GM10847 (cell line): ENCODE measurements at regions not wholly inside any gene's neighbourhood (a gene's known extent, or its start where the extent isn't known, plus 50 kb on each side); places are given as distances from the start of the nearest gene placed in this dataset.

Experiments used
- POLR2A ChIP-seq: IDR thresholded peaks from 2 replicates; pipeline ENCODE4 v1.6.1; 2011; ENCODE audit not compliant: insufficient read length; ENCODE audit errors: extremely low read depth

DNA sequence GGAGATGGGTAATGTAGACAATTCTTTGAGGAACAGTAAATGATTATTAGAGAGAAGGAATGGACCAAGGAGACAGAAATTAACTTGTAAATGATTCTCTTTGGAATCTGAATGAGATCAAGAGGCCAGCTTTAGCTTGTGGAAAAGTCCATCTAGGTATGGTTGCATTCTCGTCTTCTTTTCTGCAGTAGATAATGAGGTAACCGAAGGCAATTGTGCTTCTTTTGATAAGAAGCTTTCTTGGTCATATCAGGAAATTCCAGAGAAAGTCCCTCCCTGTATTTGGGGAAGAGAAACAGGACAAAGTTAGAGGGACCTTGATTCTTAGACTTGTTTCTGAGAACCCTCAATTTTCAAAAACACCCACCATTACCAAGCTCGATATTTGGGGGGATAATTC lies 109.1 kb upstream of the PRSS16 start:
- TF ChIP-seq POLR2A = no peak

DNA sequence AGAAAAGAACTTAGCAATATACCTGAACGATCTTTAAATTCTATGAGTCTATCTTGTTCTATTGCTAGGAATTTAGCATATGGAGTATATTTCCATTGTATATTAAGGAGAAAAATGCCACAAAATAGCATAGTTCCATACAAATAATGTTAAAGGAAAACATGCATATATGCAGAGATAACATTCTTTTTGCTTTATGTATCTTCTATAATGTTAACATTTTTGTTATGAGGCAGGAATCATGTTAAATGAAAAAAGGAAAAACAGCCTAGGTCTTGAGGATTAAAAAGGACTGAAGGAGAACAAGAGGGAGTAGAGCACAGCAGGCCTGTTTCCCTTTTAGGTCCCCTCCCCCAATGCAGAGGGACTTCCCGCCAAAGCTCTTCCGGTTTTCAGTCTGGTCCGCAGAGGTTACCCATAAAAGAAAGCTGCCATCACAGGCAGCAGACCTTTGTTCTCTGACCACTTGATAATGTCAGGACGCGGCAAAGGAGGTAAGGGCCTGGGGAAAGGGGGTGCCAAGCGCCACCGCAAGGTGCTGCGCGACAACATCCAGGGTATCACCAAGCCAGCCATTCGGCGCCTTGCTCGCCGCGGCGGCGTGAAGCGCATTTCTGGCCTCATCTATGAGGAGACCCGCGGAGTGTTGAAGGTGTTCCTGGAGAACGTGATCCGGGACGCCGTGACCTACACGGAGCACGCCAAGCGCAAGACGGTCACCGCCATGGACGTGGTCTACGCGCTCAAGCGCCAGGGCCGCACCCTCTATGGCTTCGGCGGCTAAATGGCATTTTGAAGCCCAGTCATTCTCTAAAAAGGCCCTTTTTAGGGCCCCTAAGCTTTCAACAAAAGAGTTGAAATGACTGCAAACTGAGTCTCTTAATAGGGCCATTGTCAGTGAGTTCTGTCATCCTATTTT lies 108.4 kb upstream of the PRSS16 start:
- TF ChIP-seq POLR2A = peak; percentile 99

DNA sequence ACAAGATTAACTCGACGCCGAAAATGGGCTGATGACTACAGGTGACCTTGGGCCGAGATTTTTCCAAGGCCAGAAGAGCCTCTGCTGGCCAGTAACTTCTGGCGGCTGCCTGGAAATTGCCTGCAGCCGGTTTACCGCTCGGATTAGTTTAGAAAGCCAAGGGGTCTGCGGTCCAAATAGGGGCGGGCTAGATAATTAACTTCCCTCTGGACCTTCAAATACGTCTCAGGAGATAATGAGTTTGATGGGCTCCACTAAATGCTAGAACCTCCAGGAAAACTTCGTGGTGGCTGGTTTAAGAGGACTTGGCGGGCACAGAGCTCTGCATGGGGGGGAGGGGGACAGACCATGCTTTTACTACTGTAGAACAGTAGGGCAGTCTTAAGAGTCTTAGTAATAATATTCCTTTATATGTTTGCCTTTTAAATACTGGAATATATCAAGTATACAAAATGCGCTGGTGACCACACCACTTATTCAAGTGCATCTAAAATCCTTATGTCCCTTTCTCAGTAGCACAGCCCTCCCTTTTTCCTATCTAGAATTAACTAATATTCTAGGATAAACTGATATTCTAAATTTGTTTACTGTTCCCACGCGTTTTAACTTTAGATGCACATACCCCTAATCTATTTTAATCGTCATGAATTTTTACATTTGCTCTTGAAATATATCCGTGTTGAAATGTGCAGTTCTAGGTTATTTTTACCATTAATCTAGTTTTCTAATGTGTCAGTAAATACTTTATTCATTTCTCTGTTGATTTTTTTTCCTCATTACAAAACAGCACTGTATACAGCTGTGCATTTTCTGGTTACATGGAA lies 107.5 kb upstream of the PRSS16 start:
- TF ChIP-seq POLR2A = peak; percentile 62

DNA sequence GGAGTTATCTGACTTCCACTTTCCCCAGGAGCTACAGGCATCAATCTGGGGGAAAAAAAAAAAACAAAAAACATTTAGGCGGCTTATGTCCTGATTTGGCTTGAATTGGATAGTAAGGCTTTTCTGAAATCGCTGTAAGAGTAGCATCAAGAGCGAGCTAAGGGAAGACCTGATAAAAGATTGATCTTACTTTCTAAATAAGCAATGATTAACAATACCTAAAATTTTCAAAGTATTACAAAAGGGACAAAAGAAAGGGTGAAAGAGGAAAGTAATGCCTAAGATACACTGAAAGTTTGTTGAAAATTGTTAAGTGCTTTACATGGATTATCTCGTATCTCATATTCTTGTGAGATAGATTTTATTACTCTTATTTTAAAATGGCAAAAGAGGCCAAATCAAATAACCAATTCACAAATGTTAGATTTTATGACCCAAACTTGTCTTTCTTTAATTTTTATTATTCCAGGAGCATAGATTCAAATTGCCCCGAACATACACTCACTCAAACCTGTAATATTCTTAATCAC lies 106.4 kb upstream of the PRSS16 start:
- TF ChIP-seq POLR2A = no peak

DNA sequence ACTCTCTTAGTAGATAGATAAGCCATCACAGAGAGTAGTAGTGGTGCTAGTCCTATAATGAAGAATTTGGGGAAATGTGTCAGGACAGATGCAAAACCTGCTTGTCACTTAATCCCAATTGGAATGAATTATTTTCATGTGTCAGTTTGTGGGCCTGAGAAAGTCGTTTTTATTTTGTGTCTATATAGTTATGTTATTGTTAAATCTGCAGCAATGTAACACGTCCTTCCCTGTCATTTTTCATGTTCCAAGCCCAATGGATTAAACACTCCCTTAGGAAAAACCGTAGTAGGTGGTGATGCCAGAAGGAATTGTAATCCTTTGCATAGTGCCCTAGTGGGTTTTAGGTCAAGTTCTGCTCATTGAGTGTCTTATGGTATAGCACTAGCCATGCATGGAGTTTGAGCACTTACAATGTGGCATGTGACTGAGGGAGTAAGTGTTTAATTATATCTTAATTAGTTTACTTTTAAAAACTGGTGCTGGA lies 105.9 kb upstream of the PRSS16 start:
- no peak for TF ChIP-seq POLR2A

DNA sequence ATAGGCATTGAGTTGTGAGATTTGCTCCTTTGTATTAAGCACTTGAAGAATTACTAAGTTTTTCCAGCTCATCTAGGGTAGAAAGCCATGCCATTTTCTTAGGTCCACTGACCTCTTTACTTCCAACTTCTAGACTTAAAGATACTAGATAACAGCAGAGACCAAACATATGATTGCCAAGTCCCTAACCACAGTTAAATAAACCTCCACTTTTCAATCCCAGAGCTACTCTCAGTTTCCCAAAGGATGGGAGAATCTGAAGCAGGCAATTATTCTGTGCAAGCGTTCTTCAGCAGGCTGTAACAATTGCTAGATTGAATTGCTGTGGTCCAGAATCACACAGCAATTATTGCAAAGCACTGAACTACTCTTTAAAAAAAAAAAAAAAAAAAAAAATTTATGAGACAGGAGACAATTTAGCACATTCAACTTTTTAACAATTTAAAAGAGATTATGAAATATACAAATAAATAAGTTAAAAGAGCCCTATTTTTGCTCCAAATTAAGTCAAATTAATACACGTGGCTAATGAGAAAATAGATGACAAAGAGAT lies 104.0 kb upstream of the PRSS16 start:
- no peak for TF ChIP-seq POLR2A

DNA sequence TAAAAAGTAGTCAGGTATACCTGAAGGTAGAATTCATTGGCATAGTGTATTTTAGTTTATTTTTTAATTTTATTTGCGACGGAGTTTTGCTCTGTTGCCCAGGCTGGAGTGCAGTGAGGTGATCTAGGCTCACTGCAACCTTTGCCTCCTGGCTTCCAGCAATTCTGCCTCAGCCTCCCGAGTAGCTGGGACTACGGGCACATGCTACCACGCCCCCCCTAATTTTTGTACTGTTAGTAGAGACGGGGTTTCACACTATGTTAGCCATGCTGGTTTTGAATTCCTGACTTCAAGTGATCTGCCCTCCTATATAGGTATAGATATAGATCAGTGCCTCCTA lies 102.8 kb upstream of the PRSS16 start:
- no peak for TF ChIP-seq POLR2A

DNA sequence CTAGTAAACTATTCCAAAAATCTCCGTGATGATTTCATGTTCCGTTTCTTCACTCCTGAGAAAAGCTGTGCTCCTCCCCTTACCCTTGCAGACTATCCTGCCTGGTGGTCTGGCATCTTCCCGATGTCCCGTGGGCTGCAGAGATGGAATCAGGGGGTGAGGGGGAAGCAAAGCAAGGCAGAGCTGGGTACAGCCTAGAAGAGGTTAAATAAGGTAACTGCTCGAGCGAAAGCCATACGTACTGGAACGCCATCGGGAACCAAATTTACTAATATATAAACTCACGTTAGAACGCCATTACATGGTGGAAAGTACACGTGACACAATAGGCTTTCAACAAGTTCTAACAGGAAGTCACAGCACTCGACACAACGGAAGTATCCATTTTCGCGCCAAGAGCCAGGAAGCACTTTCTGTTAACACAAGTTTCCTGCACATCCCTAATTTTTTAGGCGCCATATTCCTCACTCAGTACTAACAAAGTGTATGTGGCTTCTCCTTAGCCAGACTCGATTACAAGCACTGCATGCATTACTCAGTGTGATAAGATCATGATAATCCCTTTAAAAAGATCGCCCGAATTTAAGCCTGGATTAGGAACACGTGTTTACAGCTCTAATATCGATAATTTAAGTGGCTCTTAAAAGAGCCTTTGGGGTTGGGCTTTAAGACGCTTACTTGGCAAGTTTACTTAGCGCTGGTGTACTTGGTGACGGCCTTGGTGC lies 101.6 kb upstream of the PRSS16 start:
- TF ChIP-seq POLR2A = peak; percentile 57

DNA sequence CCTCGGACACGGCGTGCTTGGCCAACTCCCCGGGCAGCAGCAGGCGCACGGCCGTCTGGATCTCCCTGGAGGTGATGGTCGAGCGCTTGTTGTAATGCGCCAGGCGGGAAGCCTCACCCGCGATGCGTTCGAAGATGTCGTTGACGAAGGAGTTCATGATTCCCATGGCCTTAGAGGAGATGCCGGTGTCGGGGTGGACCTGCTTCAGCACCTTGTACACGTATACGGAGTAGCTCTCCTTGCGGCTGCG lies 101.1 kb upstream of the PRSS16 start:
- TF ChIP-seq POLR2A = peak; percentile 86

DNA sequence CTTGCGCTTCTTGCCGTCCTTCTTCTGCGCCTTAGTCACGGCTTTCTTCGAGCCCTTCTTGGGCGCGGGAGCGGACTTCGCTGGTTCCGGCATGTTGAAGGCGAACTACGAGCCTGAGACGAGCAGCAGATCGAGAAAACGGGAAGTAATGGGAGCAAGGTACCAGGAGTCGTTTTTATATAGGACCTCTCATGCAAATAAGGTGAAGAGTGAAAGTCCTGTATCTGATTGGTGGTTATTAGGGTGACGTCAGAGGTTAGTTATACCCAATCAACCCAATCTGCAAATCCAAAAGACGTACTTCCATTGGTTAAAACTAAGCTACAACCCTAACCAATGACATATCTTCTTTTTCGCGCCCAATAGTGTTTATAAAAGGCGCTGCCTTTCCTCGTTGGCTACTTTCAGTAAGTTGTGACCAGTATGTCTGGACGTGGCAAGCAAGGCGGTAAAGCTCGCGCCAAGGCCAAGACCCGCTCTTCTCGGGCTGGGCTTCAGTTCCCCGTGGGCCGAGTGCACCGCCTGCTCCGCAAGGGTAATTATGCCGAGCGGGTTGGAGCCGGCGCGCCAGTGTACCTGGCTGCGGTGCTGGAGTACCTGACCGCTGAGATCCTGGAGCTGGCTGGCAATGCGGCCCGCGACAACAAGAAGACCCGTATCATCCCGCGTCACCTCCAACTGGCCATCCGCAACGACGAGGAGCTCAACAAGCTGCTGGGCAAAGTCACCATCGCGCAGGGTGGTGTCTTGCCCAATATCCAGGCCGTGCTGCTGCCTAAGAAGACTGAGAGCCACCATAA lies 100.6 kb upstream of the PRSS16 start:
- peak; percentile 97 for TF ChIP-seq POLR2A

DNA sequence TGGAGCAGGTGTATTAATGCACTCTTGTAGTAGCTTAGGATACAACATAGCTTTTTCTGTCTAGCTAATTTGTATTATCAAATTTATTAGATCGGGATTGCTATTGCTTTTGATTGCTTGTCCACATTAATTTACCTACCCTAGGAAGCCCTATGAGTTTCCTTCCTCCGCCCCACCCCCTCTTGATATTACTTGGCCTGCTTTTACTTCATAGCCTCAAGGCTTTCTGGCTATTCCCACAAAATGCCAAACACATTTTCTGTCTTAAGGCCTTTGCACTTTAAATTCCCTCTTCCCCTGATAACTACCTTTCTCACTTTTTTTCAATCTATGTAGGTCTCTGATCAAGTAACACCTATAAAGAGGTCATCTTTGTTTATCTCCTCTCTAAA lies 99.1 kb upstream of the PRSS16 start:
- TF ChIP-seq POLR2A = no peak

DNA sequence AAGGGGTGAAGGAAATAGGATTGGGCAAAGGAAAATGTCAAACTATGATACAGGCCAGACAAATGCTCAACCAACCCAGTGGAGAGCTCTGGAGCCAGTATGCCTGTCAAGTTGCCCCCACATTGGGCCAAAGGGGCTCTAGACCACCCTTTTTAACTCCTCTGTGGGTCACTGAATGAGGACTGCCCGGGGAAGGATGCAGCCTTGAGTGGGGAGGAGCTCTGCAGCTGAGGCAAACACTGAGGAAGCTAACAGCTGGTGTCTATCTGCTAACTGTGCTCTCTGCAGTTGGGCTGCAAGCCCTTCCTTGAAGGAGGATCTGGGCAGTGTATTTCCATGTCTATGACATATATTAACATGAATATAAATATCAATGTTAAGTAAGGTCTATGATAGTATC lies 98.4 kb upstream of the PRSS16 start:
- TF ChIP-seq POLR2A = no peak

DNA sequence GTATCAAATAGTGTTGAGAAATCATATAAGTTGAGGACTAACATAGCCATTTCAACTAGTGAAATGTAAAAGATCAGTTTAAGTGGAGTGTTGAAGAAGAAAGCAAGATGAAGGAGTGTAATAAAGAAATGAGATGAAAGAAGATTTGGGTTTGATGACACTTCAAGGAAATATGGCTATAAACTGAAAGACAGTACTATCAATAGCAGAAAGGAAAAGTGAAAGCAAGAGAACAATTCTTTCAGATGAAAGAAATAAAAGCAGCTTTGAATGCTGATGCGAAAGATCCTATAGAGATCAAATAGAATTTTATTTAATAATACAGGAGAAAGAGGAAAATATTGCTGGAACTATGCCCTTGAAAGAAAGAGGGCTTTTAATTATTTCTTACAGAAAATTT lies 92.8 kb upstream of the PRSS16 start:
- TF ChIP-seq POLR2A = no peak

DNA sequence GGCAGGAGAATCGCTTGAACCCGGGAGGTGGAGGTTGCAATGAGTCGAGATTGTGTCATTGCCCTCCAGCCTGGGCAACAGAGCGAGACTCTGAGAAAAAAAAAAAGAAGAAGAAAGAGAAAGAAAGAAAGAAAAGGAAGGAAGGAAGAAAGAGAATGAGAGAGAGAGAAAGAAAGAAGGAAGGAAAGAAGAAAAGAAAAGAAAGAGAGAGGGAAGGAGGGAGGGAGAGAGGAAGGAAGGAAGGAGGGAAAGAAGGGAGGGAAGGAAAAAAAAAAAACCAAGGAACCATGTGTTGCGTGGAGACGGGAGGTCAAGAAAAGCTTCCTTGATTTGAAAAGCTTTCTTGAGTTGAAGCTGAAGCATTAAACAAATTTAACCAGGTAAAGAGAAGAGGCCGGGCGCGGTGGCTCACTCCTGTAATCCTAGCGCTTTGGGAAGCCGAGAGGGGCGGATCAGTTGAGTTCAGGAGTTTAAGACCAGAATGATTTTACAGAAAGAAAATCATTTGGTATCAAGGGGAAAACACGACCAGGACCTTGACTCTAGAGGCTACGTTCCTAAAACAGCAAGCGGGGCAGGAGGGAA lies 90.5 kb upstream of the PRSS16 start:
- no peak for TF ChIP-seq POLR2A
